Thyroid gland (tissue), 4 donors: ENCODE measurements at regions not wholly inside any gene's neighbourhood (a gene's known extent, or its start where the extent isn't known, plus 50 kb on each side); places are given as distances from the start of the nearest gene placed in this dataset.

Experiments
- DNase-seq, 2 donors: peaks; one replicate each; pipeline ENCODE4 v3.0.0-alpha.2; 2019
- H3K27ac ChIP-seq, 3 donors: fragments of 200-600 bp; sonication (generic); 1 replicate in 2 of 3; 2 replicates in 1 of 3; pipeline ENCODE4 v1.5.1; 2016 to 2019; ENCODE audit warnings: mild to moderate bottlenecking in 1 of 3, moderate library complexity in 1 of 3
- H3K27me3 ChIP-seq: fragments of 200-600 bp; sonication (generic); one replicate; pipeline ENCODE4 v1.5.1; 2019
- H3K36me3 ChIP-seq, 2 donors: fragments of 200-600 bp; sonication (generic); one replicate each; pipeline ENCODE4 v1.5.1; 2016 to 2019
- H3K4me1 ChIP-seq, 2 donors: fragments of 200-600 bp; sonication (generic); one replicate each; pipeline ENCODE4 v1.5.1; 2017 to 2019
- H3K4me3 ChIP-seq, 3 donors: fragments of 200-600 bp; sonication (generic); replicated peaks in 1 of 3; 1 replicate in 2 of 3; 2 replicates in 1 of 3; pipeline ENCODE4 v1.5.1; 2016; ENCODE audit warnings: mild to moderate bottlenecking in 1 of 3
- H3K9me3 ChIP-seq: fragments of 200-600 bp; sonication (generic); one replicate; pipeline ENCODE4 v1.5.1; 2017
- CTCF ChIP-seq, 6 experiments: fragments of 200-600 bp in 3 of 6; fragments of 450-650 bp in 3 of 6; sonication (generic) in 3 of 6; IDR thresholded peaks; one replicate each; pipeline ENCODE4 v1.5.1; 2016 to 2019; ENCODE audit warnings: antibody characterized with exemption in 6 of 6, mild to moderate bottlenecking in 2 of 6, inconsistent platforms in 1 of 6, moderate library complexity in 1 of 6
- POLR2A ChIP-seq, 2 donors: fragments of 450-650 bp; IDR thresholded peaks; one replicate each; pipeline ENCODE4 v1.6.1; 2017; ENCODE audit warnings: antibody characterized with exemption in 2 of 2, mild to moderate bottlenecking in 2 of 2, moderate library complexity in 1 of 2
- WGBS, 2 donors: methylation state at CpG; one replicate each; pipeline ENCODE4 v1.1.5; 2017; 5-methylcytosine and 5-hydroxymethylcytosine counted together
- intact Hi-C: fragments of 100-400 bp; cut with DNase I; formaldehyde crosslinking; loops from one replicate; pipeline ENCODE4 v1.15.1; 2023

GRCh38 chr9:115481769-115482168 lies 363.8 kb upstream of the TNC start:
- no peak for DNase-seq
- Histone ChIP-seq H3K4me1 (no peaks in the 10 kb centered on the region), H3K9me3 (no peaks in the 10 kb centered on the region), H3K36me3 (no peaks in the 10 kb centered on the region), H3K27ac (no peak overlapping the region), H3K27me3 (no peaks in the 10 kb centered on the region), H3K4me3 (no peak overlapping the region)
- TF ChIP-seq POLR2A (IDR thresholded peaks at IDR 0.05) (no peak), CTCF (IDR thresholded peaks at IDR 0.05) (no peak)
- intact Hi-C loops = no loop called here
- WGBS, 2 donors = 79 to 93% methylated on average over 2 of the region's 2 CpGs

GRCh38 chr9:115482747-115483146 lies 364.8 kb upstream of the TNC start:
- no peaks in the 10 kb centered on the region for H3K4me1 ChIP-seq
- TF ChIP-seq POLR2A (IDR thresholded peaks at IDR 0.05) = no peak
- no peak for TF ChIP-seq CTCF (IDR thresholded peaks at IDR 0.05)
- H3K4me3 ChIP-seq = no peak overlapping the region
- WGBS, 2 donors = 90% methylated on average over 3 of the region's 3 CpGs
- H3K27ac ChIP-seq = no peak overlapping the region
- no peaks in the 10 kb centered on the region for H3K36me3 ChIP-seq
- intact Hi-C loops = no loop called here
- no peak for DNase-seq
- no peaks in the 10 kb centered on the region for H3K9me3 ChIP-seq
- H3K27me3 ChIP-seq = no peaks in the 10 kb centered on the region

GRCh38 chr9:115492869-115493268 lies 374.9 kb upstream of the TNC start:
- H3K36me3 ChIP-seq = no peaks in the 10 kb centered on the region
- H3K27ac ChIP-seq = no peak overlapping the region
- no peaks in the 10 kb centered on the region for H3K9me3 ChIP-seq
- H3K27me3 ChIP-seq = no peaks in the 10 kb centered on the region
- no peak overlapping the region for H3K4me3 ChIP-seq
- DNase-seq = no peak
- no peak for TF ChIP-seq POLR2A (IDR thresholded peaks at IDR 0.05)
- no peak for TF ChIP-seq CTCF (IDR thresholded peaks at IDR 0.05)
- H3K4me1 ChIP-seq = no peaks in the 10 kb centered on the region
- intact Hi-C loops = no loop called here

GRCh38 chr9:115494393-115494792 lies 376.4 kb upstream of the TNC start:
- 52 to 78% methylated on average over 1 of the region's 1 CpG for WGBS, 2 donors
- no peak overlapping the region for H3K4me3 ChIP-seq
- intact Hi-C loops = no loop called here
- no peak overlapping the region for H3K27ac ChIP-seq
- no peak for TF ChIP-seq POLR2A (IDR thresholded peaks at IDR 0.05)
- H3K4me1 ChIP-seq = no peaks in the 10 kb centered on the region
- DNase-seq = no peak
- H3K27me3 ChIP-seq = no peaks in the 10 kb centered on the region
- H3K9me3 ChIP-seq = no peaks in the 10 kb centered on the region
- H3K36me3 ChIP-seq = no peaks in the 10 kb centered on the region

GRCh38 chr9:115495052-115495635 lies 377.2 kb upstream of the TNC start:
- Histone ChIP-seq H3K36me3 (no peaks in the 10 kb centered on the region), H3K27ac (no peak overlapping the region), H3K4me3 (no peak overlapping the region), H3K27me3 (no peaks in the 10 kb centered on the region), H3K9me3 (no peaks in the 10 kb centered on the region), H3K4me1 (no peaks in the 10 kb centered on the region)
- TF ChIP-seq POLR2A (IDR thresholded peaks at IDR 0.05) = no peak
- TF ChIP-seq CTCF (IDR thresholded peaks at IDR 0.05) = no peak
- DNase-seq = no peak
- WGBS, 2 donors = 38 to 53% methylated on average over 6 of the region's 6 CpGs
- intact Hi-C loops = no loop called here

- H3K9me3 ChIP-seq = no peaks in the 10 kb centered on the region
- no peak for DNase-seq
- intact Hi-C loops = no loop called here
- TF ChIP-seq CTCF (IDR thresholded peaks at IDR 0.05) (no peak), POLR2A (IDR thresholded peaks at IDR 0.05) (no peak)
- no peak overlapping the region for H3K27ac ChIP-seq
- H3K4me3 ChIP-seq = no peak overlapping the region
- H3K4me1 ChIP-seq = no peaks in the 10 kb centered on the region
- H3K27me3 ChIP-seq = no peaks in the 10 kb centered on the region
- H3K36me3 ChIP-seq = no peaks in the 10 kb centered on the region
Observed at GRCh38 chr9:115495836-115496235, 377.9 kb upstream of the TNC start.
